ENCODE measurements at regions not wholly inside any gene's neighbourhood (a gene's known extent, or its start where the extent isn't known, plus 50 kb on each side); places are given as distances from the start of the nearest gene placed in this dataset.

DNA sequence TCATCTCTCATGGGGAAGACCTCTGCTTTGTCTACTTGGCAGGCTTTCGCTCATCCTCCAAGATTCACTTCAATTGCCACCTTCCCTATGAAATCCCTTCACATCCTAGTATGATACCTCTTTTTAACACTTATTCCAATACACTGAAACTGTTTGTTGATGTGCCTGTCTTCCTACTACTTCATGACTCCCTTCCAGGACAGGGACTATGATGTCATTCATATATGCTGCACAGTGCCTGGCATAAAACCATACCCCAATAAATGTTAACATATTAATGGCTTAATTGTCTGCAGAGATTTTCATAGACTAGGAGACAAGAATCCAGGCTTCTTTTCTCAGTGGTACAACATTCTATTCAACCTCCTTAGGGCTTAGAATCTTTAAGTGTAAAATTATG is 215.5 kb downstream of the ZNF608 start:
- TF ChIP-seq CTCF (IDR thresholded peaks at IDR 0.05; ENCODE audit: low read depth, low read length, missing input control) (no peak), TAF1 (conservative IDR thresholded peaks at IDR 0.05) (no peak), RAD21 (IDR thresholded peaks at IDR 0.05) (no peak), FOXA1 (IDR thresholded peaks at IDR 0.05) (no peak), JUND (IDR thresholded peaks at IDR 0.05) (no peak)
- TF ChIP-seq, protein P1, sequence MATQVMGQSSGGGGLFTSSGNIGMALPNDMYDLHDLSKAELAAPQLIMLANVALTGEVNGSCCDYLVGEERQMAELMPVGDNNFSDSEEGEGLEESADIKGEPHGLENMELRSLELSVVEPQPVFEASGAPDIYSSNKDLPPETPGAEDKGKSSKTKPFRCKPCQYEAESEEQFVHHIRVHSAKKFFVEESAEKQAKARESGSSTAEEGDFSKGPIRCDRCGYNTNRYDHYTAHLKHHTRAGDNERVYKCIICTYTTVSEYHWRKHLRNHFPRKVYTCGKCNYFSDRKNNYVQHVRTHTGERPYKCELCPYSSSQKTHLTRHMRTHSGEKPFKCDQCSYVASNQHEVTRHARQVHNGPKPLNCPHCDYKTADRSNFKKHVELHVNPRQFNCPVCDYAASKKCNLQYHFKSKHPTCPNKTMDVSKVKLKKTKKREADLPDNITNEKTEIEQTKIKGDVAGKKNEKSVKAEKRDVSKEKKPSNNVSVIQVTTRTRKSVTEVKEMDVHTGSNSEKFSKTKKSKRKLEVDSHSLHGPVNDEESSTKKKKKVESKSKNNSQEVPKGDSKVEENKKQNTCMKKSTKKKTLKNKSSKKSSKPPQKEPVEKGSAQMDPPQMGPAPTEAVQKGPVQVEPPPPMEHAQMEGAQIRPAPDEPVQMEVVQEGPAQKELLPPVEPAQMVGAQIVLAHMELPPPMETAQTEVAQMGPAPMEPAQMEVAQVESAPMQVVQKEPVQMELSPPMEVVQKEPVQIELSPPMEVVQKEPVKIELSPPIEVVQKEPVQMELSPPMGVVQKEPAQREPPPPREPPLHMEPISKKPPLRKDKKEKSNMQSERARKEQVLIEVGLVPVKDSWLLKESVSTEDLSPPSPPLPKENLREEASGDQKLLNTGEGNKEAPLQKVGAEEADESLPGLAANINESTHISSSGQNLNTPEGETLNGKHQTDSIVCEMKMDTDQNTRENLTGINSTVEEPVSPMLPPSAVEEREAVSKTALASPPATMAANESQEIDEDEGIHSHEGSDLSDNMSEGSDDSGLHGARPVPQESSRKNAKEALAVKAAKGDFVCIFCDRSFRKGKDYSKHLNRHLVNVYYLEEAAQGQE (IDR thresholded peaks at IDR 0.05), result no peak
